Superior temporal gyrus (tissue), 1 donor: ENCODE measurements at regions not wholly inside any gene's neighbourhood (a gene's known extent, or its start where the extent isn't known, plus 50 kb on each side); places are given as distances from the start of the nearest gene placed in this dataset.

ENCODE experiments used
- DNase-seq: peaks from one replicate; pipeline ENCODE4 v3.0.0-alpha.2; 2016; ENCODE audit errors: extremely low spot score

- DNase-seq: no peak
Observed at GRCh38 chr15:46703871-46704637, 1013.3 kb upstream of the SEMA6D start.

DNA sequence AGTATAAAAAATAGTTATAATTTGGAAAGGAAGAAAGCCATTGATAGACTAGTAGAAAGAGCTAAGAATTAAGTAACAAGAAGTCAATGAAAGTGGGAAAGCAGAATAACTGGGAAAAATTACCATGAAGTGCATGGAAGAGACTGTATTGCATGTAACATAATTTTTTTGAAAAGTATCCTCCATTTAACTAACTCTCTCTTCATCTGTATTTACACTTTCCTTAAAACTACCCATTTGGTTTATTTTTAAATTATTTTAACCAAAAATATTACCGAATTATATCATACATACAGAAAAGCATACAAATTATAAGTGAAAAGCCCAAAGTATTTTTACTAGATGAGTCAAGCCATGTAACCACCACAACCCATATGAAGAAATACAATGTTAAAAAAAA, 1009.9 kb upstream of the SEMA6D start:
- DNase-seq: no peak

GRCh38 chr15:46708226-46708625, 1009.1 kb upstream of the SEMA6D start:
- DNase-seq: no peak

GRCh38 chr15:46709460-46710083, 1007.7 kb upstream of the SEMA6D start:
- no peak for DNase-seq

DNA sequence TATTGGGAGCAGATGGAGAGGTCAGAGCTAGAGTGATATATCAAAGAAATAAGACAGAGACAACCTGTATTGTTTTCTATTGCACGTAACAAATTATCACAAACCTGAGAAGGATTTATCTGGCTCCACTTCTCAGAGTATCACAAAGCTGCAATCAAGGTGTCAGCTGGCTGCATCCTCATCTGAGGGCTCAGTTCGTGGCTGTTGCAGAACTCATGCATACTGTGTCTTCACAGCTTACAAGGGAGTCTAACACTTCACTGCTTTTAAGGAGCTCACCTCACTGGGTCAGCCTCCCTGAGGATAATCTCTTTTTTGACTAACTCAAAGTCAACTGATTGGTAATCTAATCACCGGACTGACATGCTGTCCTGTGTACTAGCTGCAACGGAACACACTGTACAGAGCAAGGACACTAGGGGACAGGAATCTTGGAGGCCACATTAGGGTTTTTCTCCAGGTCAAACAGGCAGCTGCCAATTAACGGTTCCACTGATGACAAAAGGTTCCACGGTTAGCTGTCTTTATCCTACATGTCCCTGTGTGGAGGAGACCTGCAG, 1006.8 kb upstream of the SEMA6D start:
- no peak for DNase-seq

DNA sequence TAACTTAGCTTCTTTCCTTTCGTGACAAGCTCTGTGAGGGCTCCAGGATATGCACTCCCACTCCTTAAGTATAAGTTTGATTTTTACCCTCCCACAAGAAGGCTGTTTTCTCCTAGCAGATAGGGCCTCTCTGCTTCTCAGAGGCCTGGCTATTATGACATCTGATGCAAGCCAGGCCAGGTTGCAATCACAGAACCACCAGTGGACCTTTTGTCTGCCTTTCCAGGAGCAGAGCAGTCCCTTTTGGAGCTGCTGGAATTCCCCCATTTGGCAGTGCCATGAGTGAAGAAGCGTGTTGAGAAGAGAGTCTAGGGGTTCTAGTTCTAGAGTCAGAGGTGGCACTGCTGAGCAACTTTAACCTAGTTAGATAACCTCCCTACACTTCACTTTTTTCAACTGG, 1004.3 kb upstream of the SEMA6D start:
- DNase-seq: no peak

- no peak for DNase-seq
Observed at GRCh38 chr15:46714950-46715349, 1002.4 kb upstream of the SEMA6D start.

DNA sequence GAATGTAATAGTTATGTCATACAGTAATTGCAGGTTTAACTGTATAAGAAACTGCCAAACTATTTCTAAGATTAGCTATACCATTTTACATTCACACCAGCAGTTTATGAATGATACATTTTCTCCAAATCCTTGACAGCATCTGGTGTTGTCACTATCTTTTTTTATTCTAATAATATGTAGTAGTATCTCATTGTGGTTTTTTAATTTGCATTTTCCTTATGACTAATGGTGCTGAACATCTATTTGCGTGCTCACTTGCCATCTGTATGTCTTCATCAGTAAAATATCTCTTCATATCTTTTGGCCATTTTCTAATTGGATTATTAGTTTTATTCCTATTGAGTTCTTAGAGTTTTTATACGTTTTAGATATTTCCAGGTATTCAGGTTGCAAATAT, 994.0 kb upstream of the SEMA6D start:
- no peak for DNase-seq

- DNase-seq: no peak
Observed at GRCh38 chr15:46732060-46732459, 985.2 kb upstream of the SEMA6D start.

DNA sequence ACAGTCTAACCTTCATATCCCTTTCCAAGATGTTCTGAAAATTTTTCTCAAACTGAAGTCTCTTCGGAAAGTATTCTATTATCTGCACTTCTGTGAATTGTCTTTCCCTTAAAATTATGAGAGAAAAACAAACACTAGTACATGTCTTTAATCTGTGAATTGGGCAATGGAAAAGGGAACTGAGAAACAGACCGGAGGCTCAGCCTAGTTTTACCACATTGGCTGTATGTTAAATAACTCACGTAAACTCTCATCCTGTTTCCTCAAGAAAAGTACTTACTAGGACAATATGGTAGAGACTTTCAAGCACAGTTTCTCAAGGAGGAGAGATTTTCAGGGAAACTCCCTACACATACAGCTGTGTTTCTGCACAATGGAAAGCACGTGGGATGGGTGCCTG, 982.2 kb upstream of the SEMA6D start:
- DNase-seq: no peak

DNA sequence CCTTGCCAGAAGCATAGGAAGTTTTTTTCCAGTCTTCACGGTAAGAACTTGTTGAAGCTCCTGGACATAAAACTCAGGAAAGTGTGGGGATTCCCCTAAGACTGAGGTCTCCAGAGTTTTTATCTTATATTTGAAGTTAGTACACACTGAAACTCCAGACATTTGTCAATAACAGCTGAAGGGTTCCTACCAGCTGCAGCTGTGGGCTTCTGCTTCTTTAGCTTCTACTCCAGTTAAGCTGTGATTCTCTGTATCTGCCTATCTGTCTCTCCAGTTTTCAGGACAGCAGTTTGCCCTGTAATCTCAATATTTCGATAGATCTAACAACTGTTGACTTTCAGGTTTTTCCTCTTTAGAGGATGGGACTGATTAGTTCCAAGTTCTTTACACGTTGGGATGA, 966.0 kb upstream of the SEMA6D start:
- DNase-seq: no peak

DNA sequence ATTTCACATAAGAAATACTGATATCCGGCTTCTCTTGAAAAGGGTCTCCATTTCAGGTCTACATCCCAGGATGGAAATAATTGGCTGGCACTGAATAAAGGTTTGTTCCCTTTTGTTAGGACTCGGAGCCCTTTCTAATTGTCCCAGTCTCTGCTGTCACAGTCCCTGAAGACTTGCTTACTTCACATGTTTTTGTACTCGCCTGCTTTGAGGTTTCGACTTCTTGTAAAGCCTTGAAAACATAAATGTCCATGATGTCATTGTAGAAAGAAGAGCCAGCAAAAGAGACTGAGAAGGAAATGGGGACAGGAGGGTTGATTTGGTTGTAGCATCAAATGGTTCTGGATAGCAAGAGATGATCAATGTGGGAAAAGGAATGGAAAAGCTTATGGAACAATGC, 963.4 kb upstream of the SEMA6D start:
- no peak for DNase-seq

DNA sequence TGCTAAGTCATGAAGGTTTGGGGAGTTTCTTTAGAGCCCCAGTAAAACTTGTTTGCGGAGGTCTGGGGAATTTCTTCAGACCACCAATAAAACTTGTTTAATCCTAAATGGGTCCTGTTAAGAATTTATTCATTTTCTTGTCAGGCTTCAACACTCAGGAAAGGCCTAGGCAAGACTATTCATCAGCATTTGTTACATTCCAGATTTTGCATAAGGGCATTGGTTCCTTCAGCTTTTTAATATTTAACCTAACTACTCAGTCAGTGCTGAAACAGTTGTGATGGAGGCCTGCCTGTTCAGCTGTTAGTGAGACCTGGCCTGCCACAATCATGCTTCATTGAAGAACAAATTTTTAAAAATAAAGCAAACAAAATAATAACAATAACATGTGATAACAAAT, 954.2 kb upstream of the SEMA6D start:
- no peak for DNase-seq

- no peak for DNase-seq
Observed at GRCh38 chr15:46764851-46765250, 952.5 kb upstream of the SEMA6D start.

- no peak for DNase-seq
Observed at GRCh38 chr15:46766021-46766420, 951.3 kb upstream of the SEMA6D start.

- no peak for DNase-seq
Observed at GRCh38 chr15:46768287-46768686, 949.0 kb upstream of the SEMA6D start.

DNA sequence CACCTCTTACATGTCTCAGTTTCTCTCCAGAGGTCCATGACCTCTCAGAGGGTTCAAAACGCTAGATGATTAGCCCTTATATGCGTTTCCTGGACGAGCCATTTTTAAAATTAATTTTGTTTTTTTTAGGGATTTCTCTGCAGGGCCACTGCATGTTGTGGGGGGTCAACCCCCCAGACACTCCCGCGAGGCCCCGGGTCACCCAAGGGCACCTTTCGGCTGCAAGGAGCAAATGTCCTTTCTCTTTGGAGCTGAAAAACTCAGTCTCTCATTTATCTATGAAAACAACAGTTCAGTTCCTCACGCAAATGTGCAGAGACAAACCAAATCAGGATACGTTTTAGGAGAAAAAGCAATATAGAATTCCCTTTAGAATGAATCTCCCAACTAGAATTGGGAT, 944.3 kb upstream of the SEMA6D start:
- no peak for DNase-seq

DNA sequence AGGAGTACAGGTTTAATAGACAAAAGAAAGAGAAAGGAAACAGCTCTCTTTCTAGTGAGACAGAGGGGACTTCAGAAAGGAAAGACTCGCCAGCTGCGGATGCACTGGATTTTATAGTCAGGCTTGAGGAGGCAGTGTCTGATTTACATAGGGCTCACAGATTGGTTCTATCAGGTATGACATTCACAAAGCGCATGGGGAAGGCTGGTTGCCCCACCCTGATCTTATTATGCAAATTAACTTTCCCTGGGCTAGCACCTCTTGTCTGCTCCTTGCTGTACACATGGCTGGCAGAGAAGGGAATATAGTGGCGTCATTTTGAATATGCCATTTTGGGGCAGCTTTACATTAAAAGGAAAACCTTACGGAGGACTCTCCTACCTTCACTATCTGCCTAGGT, 938.4 kb upstream of the SEMA6D start:
- DNase-seq: no peak

GRCh38 chr15:46786590-46787285, 930.6 kb upstream of the SEMA6D start:
- no peak for DNase-seq

GRCh38 chr15:46795685-46796084, 921.6 kb upstream of the SEMA6D start:
- DNase-seq: no peak

GRCh38 chr15:46808834-46809233, 908.5 kb upstream of the SEMA6D start:
- no peak for DNase-seq

GRCh38 chr15:46815240-46815639, 902.1 kb upstream of the SEMA6D start:
- DNase-seq: no peak

DNA sequence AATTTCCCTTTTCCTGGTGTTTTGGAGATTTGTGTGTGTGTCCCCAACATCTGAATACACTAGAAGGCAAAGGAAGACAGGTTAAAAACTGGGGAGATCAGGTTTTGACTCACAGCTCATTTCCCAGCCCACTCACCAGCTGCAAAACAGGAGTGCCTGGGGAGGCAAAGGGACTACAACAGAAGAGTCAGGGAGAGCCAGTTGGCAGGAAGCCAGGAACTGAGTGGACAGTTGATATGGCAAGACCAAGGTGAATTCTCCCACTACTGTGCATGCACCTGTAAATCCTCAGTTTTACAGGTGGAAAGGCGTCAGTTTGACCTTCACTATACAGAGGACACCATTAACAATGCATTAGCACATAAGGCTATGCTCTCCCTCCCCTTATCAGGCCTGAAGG, 901.5 kb upstream of the SEMA6D start:
- no peak for DNase-seq
